ENCODE measurements at regions not wholly inside any gene's neighbourhood (a gene's known extent, or its start where the extent isn't known, plus 50 kb on each side); places are given as distances from the start of the nearest gene placed in this dataset.

DNA sequence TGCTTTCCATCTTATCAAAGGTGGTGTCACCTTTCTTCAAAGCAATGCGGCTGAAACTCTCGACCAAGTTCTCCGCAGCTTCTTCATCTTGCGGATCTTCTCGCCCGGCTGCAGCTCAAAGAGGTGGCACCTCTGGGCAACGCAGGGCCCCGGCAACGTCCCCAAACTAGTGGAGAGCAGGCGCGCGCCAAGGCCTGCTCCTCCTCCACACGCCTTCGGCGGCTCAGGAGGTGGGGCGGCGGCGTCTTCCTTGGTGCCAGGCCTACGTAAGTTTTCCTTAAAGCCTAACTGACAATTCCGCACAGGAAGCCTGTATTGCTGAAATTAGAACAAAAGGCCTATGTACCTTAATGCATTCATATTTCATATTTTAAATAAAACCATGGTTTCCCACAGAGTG, 112.0 kb downstream of the TMX1 start:
- TF ChIP-seq TAF1 (IDR thresholded peaks at IDR 0.05; ENCODE audit: low read depth, low read length) (no peak), POLR2AphosphoS5 (IDR thresholded peaks at IDR 0.05; ENCODE audit: low read depth, low read length) (no peak), POLR2A (IDR thresholded peaks at IDR 0.05; ENCODE audit: low read depth, low read length) (no peak), POU2F2 (IDR thresholded peaks at IDR 0.05; ENCODE audit: low read depth, low read length) (no peak), SPI1 (IDR thresholded peaks at IDR 0.05; ENCODE audit: low read depth, low read length) (no peak), PAX5 (IDR thresholded peaks at IDR 0.05; ENCODE audit: insufficient read depth, low read length, severe bottlenecking) (no peak)

Data from GM12891 (cell line).